Transverse colon (tissue), 4 donors: ENCODE measurements at regions not wholly inside any gene's neighbourhood (a gene's known extent, or its start where the extent isn't known, plus 50 kb on each side); places are given as distances from the start of the nearest gene placed in this dataset.

ENCODE experiments used
- DNase-seq: peaks from one replicate; pipeline ENCODE4 v3.0.0-alpha.2; 2019
- H3K27ac ChIP-seq, 4 donors: fragments of 200-600 bp; sonication (generic); 2 replicates each; pipeline ENCODE4 v1.5.1; 2016 to 2018; ENCODE audit warnings: inconsistent platforms in 4 of 4
- H3K27me3 ChIP-seq: fragments of 200-600 bp; sonication (generic); 2 replicates; pipeline ENCODE4 v1.5.1; 2017; ENCODE audit warnings: inconsistent platforms
- H3K36me3 ChIP-seq, 4 donors: fragments of 200-600 bp; sonication (generic); 2 replicates each; pipeline ENCODE4 v1.5.1; 2017 to 2019; ENCODE audit warnings: inconsistent platforms in 4 of 4
- H3K4me1 ChIP-seq, 4 donors: fragments of 200-600 bp; sonication (generic); 2 replicates each; pipeline ENCODE4 v1.5.1; 2017 to 2020; ENCODE audit warnings: inconsistent platforms in 4 of 4
- H3K4me3 ChIP-seq, 4 donors: fragments of 200-600 bp; sonication (generic); 1 replicate in 1 of 4; 2 replicates in 3 of 4; pipeline versions ENCODE4 v1.5.1 to v1.6.1; 2017 to 2019; ENCODE audit warnings: inconsistent platforms in 4 of 4
- H3K9me3 ChIP-seq, 2 donors: fragments of 200-600 bp; sonication (generic); 2 replicates each; pipeline ENCODE4 v1.5.1; 2017 to 2019; ENCODE audit warnings: inconsistent platforms in 2 of 2
- CTCF ChIP-seq, 5 experiments: fragments of 200-600 bp in 3 of 5; fragments of 450-650 bp in 2 of 5; sonication (generic) in 3 of 5; IDR thresholded peaks; 1 replicate in 2 of 5; 2 replicates in 3 of 5; pipeline ENCODE4 v1.5.1; 2016 to 2017; ENCODE audit warnings: antibody characterized with exemption in 5 of 5, inconsistent platforms in 3 of 5, mild to moderate bottlenecking in 2 of 5, moderate library complexity in 1 of 5
- EP300 ChIP-seq: sonication (generic); formaldehyde crosslinking; IDR thresholded peaks from one replicate; pipeline ENCODE4 v1.6.1; 2017; ENCODE audit warnings: antibody characterized with exemption, low read depth
- POLR2A ChIP-seq: fragments of 450-650 bp; IDR thresholded peaks from one replicate; pipeline ENCODE4 v1.6.1; 2016; ENCODE audit warnings: antibody characterized with exemption, mild to moderate bottlenecking, moderate library complexity
- POLR2AphosphoS5 ChIP-seq, 3 donors: sonication (generic); formaldehyde crosslinking; IDR thresholded peaks; one replicate each; pipeline ENCODE4 v1.6.1; 2016; ENCODE audit warnings: antibody characterized with exemption in 3 of 3
- WGBS, 2 donors: methylation state at CpG; one replicate each; pipeline ENCODE4 v1.1.5; 2018; ENCODE audit warnings: low coverage in 1 of 2; 5-methylcytosine and 5-hydroxymethylcytosine counted together
- in situ Hi-C, 4 donors: fragments of 200-750 bp; cut with MboI; loops; one replicate each; pipeline versions ENCODE4 v1.15.0 to v1.15.1; 2017; ENCODE audit warnings: low sequenced_read_pairs in 3 of 4, low pct_ligation_motif_present in 1 of 4, low pct_unique_long_range_greater_than_20kb in 1 of 4
- intact Hi-C: fragments of 100-400 bp; cut with DNase I; formaldehyde crosslinking; loops from one replicate; pipeline ENCODE4 v1.15.1; 2023; ENCODE audit warnings: low total_unique reads

GRCh38 chr1:192003295-192004077 lies 154.8 kb upstream of the RGS18 start:
- Histone ChIP-seq H3K4me1 (no peaks in the 10 kb centered on the region), H3K27ac (no peak overlapping the region), H3K27me3 (no peaks in the 10 kb centered on the region), H3K4me3 (no peak overlapping the region), H3K36me3 (no peaks in the 10 kb centered on the region), H3K9me3 (no peaks in the 10 kb centered on the region)
- WGBS, 2 donors = 83 to 85% methylated on average over 5 of the region's 5 CpGs
- in situ Hi-C loops (no loop called here), intact Hi-C loops (no loop called here)
- DNase-seq = no peak
- TF ChIP-seq POLR2AphosphoS5 (IDR thresholded peaks at IDR 0.05) = no peak
- TF ChIP-seq EP300 = no peak
- no peak for TF ChIP-seq POLR2A
- TF ChIP-seq CTCF (IDR thresholded peaks at IDR 0.05) = no peak

- H3K9me3 ChIP-seq = no peaks in the 10 kb centered on the region
- no peaks in the 10 kb centered on the region for H3K27me3 ChIP-seq
- no peaks in the 10 kb centered on the region for H3K4me1 ChIP-seq
- H3K4me3 ChIP-seq = no peak overlapping the region
- no peak for DNase-seq
- in situ Hi-C loops = no loop called here
- WGBS, 2 donors = 65 to 79% methylated on average over 3 of the region's 3 CpGs
- no peak overlapping the region for H3K27ac ChIP-seq
- TF ChIP-seq POLR2AphosphoS5 (IDR thresholded peaks at IDR 0.05) = no peak
- TF ChIP-seq POLR2A = no peak
- no peak for TF ChIP-seq CTCF (IDR thresholded peaks at IDR 0.05)
- no peak for TF ChIP-seq EP300
- intact Hi-C loops = no loop called here
- no peaks in the 10 kb centered on the region for H3K36me3 ChIP-seq
Measured at GRCh38 chr1:192005976-192006375, 152.3 kb upstream of the RGS18 start.

- Histone ChIP-seq H3K4me1 (no peaks in the 10 kb centered on the region), H3K9me3 (no peaks in the 10 kb centered on the region), H3K27ac (no peak overlapping the region), H3K4me3 (no peak overlapping the region), H3K27me3 (no peaks in the 10 kb centered on the region), H3K36me3 (no peaks in the 10 kb centered on the region)
- WGBS, 2 donors = 79 to 92% methylated on average over 1 of the region's 1 CpG
- DNase-seq = no peak
- intact Hi-C loops (no loop called here), in situ Hi-C loops (no loop called here)
- no peak for TF ChIP-seq CTCF (IDR thresholded peaks at IDR 0.05)
Measured at GRCh38 chr1:192008281-192008825, 149.9 kb upstream of the RGS18 start.

- Histone ChIP-seq H3K9me3 (no peaks in the 10 kb centered on the region), H3K36me3 (no peaks in the 10 kb centered on the region), H3K4me3 (no peak overlapping the region), H3K4me1 (no peaks in the 10 kb centered on the region), H3K27me3 (no peaks in the 10 kb centered on the region), H3K27ac (no peak overlapping the region)
- 60 to 73% methylated on average over 1 of the region's 1 CpG for WGBS, 2 donors
- no peak for DNase-seq
- in situ Hi-C loops = no loop called here
- no peak for TF ChIP-seq POLR2A
- no peak for TF ChIP-seq EP300
- TF ChIP-seq POLR2AphosphoS5 (IDR thresholded peaks at IDR 0.05) = no peak
- TF ChIP-seq CTCF (IDR thresholded peaks at IDR 0.05) = no peak
- intact Hi-C loops = no loop called here
Measured at GRCh38 chr1:192010406-192010805, 147.9 kb upstream of the RGS18 start.
